Endothelial cell of umbilical vein (primary cell): ENCODE measurements at regions not wholly inside any gene's neighbourhood (a gene's known extent, or its start where the extent isn't known, plus 50 kb on each side); places are given as distances from the start of the nearest gene placed in this dataset.

ENCODE experiments used
- BruUV-seq: library from RNA; stranded (reverse); fragments of 400-500 nt; replicated peaks from 2 replicates; lab custom pipeline; 2021; lab: Mats Ljungman, UMichigan
- CTCF ChIA-PET: fragments of 300-600, 350-600 bp; sonication (Branson Sonifier 250); formaldehyde crosslinking; loops from one replicate; lab custom pipeline; 2021; ENCODE audit warnings: antibody characterized with exemption, inconsistent platforms; lab: Charles Lee
- POLR2A ChIA-PET: fragments of 300-600, 350-600 bp; sonication (Branson Sonifier 250); formaldehyde crosslinking; loops from one replicate; lab custom pipeline; 2021; ENCODE audit warnings: antibody characterized with exemption, inconsistent platforms; lab: Charles Lee
- DNase-seq: peaks from one replicate; pipeline ENCODE4 v3.0.0-alpha.2; 2011; ENCODE audit warnings: low read depth, low spot score
- FAIRE-seq: peaks from 2 replicates; lab custom pipeline; 2011; peaks lifted over from hg19 to GRCh38; lab: Jason Lieb, UNC
- H2AFZ ChIP-seq: 2 replicates; pipeline ENCODE4 v1.6.0; 2012; ENCODE audit warnings: low read depth, low read length, control low read depth, inconsistent platforms
- H3K27ac ChIP-seq: 2 replicates; pipeline ENCODE4 v1.5.1; 2011; ENCODE audit warnings: low read depth, mild to moderate bottlenecking, control low read depth, low read length, moderate library complexity; ENCODE audit not compliant: insufficient read depth
- H3K27me3 ChIP-seq, 2 experiments: 2 replicates each; pipeline versions ENCODE4 v1.6.0 to v1.6.1; 2011; ENCODE audit warnings: low read length in 2 of 2, mixed read lengths in 1 of 2; ENCODE audit not compliant: control insufficient read depth in 2 of 2, insufficient read depth in 2 of 2
- H3K36me3 ChIP-seq, 2 experiments: 2 replicates in 1 of 2; 3 replicates in 1 of 2; pipeline ENCODE4 v1.5.1; 2011; ENCODE audit warnings: low read length in 2 of 2, mild to moderate bottlenecking in 1 of 2, moderate library complexity in 1 of 2; ENCODE audit not compliant: control insufficient read depth in 2 of 2, insufficient read depth in 2 of 2; ENCODE audit errors: extremely low read depth in 1 of 2
- H3K4me1 ChIP-seq: 3 replicates; pipeline ENCODE4 v1.5.1; 2011; ENCODE audit warnings: mild to moderate bottlenecking, low read length; ENCODE audit not compliant: control insufficient read depth, insufficient read depth; ENCODE audit errors: extremely low read depth
- H3K4me2 ChIP-seq: 2 replicates; pipeline ENCODE4 v1.6.1; 2011; ENCODE audit warnings: low read length, control low read depth, mixed read lengths; ENCODE audit not compliant: insufficient read depth
- H3K4me3 ChIP-seq, 3 experiments: fragments of 200-600 bp in 1 of 3; sonication (generic), shearing (Covaris generic) in 1 of 3; replicated peaks in 1 of 3; 2 replicates each; pipeline ENCODE4 v1.5.1; 2011 to 2016; ENCODE audit warnings: control low read depth in 3 of 3, low read length in 3 of 3, mild to moderate bottlenecking in 2 of 3, inconsistent platforms in 1 of 3, low read depth in 1 of 3, moderate library complexity in 1 of 3; ENCODE audit not compliant: insufficient read depth in 1 of 3
- H3K79me2 ChIP-seq: 2 replicates; pipeline ENCODE4 v1.6.0; 2012; ENCODE audit warnings: low read length, inconsistent platforms; ENCODE audit not compliant: control insufficient read depth, insufficient read depth
- H3K9ac ChIP-seq: replicated peaks from 2 replicates; pipeline ENCODE3; 2011; ENCODE audit warnings: low read length, control low read depth; ENCODE audit not compliant: insufficient read depth; ENCODE audit errors: extremely low read depth
- H3K9me1 ChIP-seq: replicated peaks from 3 replicates; pipeline ENCODE4 v1.6.0; 2011; ENCODE audit warnings: mild to moderate bottlenecking, low read length; ENCODE audit not compliant: control insufficient read depth, insufficient read depth; ENCODE audit errors: extremely low read depth
- H3K9me3 ChIP-seq: replicated peaks from 2 replicates; pipeline ENCODE4 v1.5.1; 2012; ENCODE audit warnings: low read length, inconsistent platforms; ENCODE audit not compliant: control insufficient read depth, insufficient read depth
- H4K20me1 ChIP-seq: replicated peaks from 2 replicates; pipeline ENCODE3; 2011; ENCODE audit warnings: mild to moderate bottlenecking, low read length; ENCODE audit not compliant: control insufficient read depth, insufficient read depth; ENCODE audit errors: extremely low read depth
- CTCF ChIP-seq, 2 donors: IDR thresholded peaks; 1 replicate in 1 of 2; 2 replicates in 1 of 2; pipeline ENCODE4 v1.5.1; 2011; ENCODE audit warnings: low read length in 2 of 2, mild to moderate bottlenecking in 2 of 2, moderate library complexity in 2 of 2, control low read depth in 1 of 2, inconsistent platforms in 1 of 2, low read depth in 1 of 2; ENCODE audit not compliant: insufficient read depth in 1 of 2; ENCODE audit errors: extremely low read depth in 1 of 2
- EZH2 ChIP-seq: IDR thresholded peaks from 2 replicates; pipeline ENCODE4 v1.6.1; 2012; ENCODE audit warnings: borderline replicate concordance, low read depth, mild to moderate bottlenecking, moderate library complexity, low read length, inconsistent platforms; ENCODE audit not compliant: severe bottlenecking
- FOS ChIP-seq: IDR thresholded peaks from 2 replicates; pipeline ENCODE4 v1.6.1; 2011; ENCODE audit warnings: mild to moderate bottlenecking, low read length, moderate library complexity, borderline replicate concordance; ENCODE audit not compliant: insufficient read depth
- GATA2 ChIP-seq: IDR thresholded peaks from 2 replicates; pipeline ENCODE4 v1.7.0; 2011; ENCODE audit warnings: low read depth, mild to moderate bottlenecking, moderate library complexity, mixed read lengths, low read length; ENCODE audit not compliant: insufficient read length, insufficient read depth
- JUN ChIP-seq: IDR thresholded peaks from 2 replicates; pipeline ENCODE4 v1.6.1; 2011; ENCODE audit warnings: borderline replicate concordance, low read depth; ENCODE audit not compliant: insufficient read length, insufficient read depth
- MAX ChIP-seq: IDR thresholded peaks from 2 replicates; pipeline ENCODE4 v1.6.1; 2011; ENCODE audit not compliant: insufficient read depth, insufficient read length
- MYC ChIP-seq: IDR thresholded peaks from one replicate; pipeline ENCODE4 v1.6.1; 2011; ENCODE audit warnings: mild to moderate bottlenecking, low read depth, low read length
- POLR2A ChIP-seq: IDR thresholded peaks from 2 replicates; pipeline ENCODE4 v1.6.1; 2012; ENCODE audit warnings: low read depth, mild to moderate bottlenecking, control low read depth, low read length
- POLR2AphosphoS5 ChIP-seq: IDR thresholded peaks from 2 replicates; pipeline ENCODE4 v1.6.1; 2012; ENCODE audit warnings: low read depth, mild to moderate bottlenecking, control low read depth, low read length, moderate library complexity; ENCODE audit not compliant: insufficient read depth
- dilution Hi-C: fragments of 300-500 bp; cut with MboI; formaldehyde crosslinking; loops from one replicate; pipeline ENCODE4 v1.15.0; 2019; ENCODE audit warnings: low sequenced_read_pairs; ENCODE audit not compliant: extremely low pct_ligation_motif_present
- intact Hi-C: fragments of 100-400 bp; cut with micrococcal nuclease; formaldehyde crosslinking; loops from one replicate; pipeline ENCODE4 v1.10.0; 2022

- FAIRE-seq (no peak), DNase-seq (no peak)
- Histone ChIP-seq H4K20me1 (no peaks in the 10 kb centered on the region), H3K36me3 (no peaks in the 10 kb centered on the region), H3K27me3 (no peaks in the 10 kb centered on the region), H3K27ac (no peak overlapping the region), H3K9me3 (peaks cover 9% of the 10 kb centered on the region), H3K4me3 (no peak overlapping the region), H2AFZ (no peak overlapping the region), H3K9ac (no peak overlapping the region), H3K79me2 (no peaks in the 10 kb centered on the region), H3K9me1 (no peaks in the 10 kb centered on the region), H3K4me2 (no peak overlapping the region), H3K4me1 (no peaks in the 10 kb centered on the region)
- no peak for TF ChIP-seq EZH2
- no peak for TF ChIP-seq MAX
- TF ChIP-seq FOS = no peak
- dilution Hi-C loops = no loop called here
- BruUV-seq = no TSS peak
- ChIA-PET CTCF (no interaction called here), POLR2A (no interaction called here)
- intact Hi-C loops = no loop called here
Observed at GRCh38 chr10:1961989-1962388, 224.7 kb upstream of the ADARB2 start.

GRCh38 chr10:1960982-1961381 lies 223.7 kb upstream of the ADARB2 start:
- Histone ChIP-seq H3K4me2 (no peak overlapping the region), H3K9me3 (peaks cover 8% of the 10 kb centered on the region), H3K9ac (no peak overlapping the region), H3K79me2 (no peaks in the 10 kb centered on the region), H3K27ac (no peak overlapping the region), H3K4me1 (no peaks in the 10 kb centered on the region), H3K36me3 (no peaks in the 10 kb centered on the region), H2AFZ (no peak overlapping the region), H3K27me3 (no peaks in the 10 kb centered on the region), H4K20me1 (no peaks in the 10 kb centered on the region), H3K4me3 (no peak overlapping the region), H3K9me1 (no peaks in the 10 kb centered on the region)
- ChIA-PET POLR2A (no interaction called here), CTCF (no interaction called here)
- BruUV-seq = no TSS peak
- no peak for TF ChIP-seq JUN
- no peak for TF ChIP-seq POLR2A
- no peak for TF ChIP-seq POLR2AphosphoS5
- TF ChIP-seq MAX = no peak
- no peak for TF ChIP-seq CTCF (IDR thresholded peaks at IDR 0.05; ENCODE audit: extremely low read depth in 1 of 2, insufficient read depth in 1 of 2, low read depth in 1 of 2, low read length in 2 of 2)
- TF ChIP-seq MYC = no peak
- TF ChIP-seq FOS = no peak
- TF ChIP-seq GATA2 = no peak
- TF ChIP-seq EZH2 = no peak
- FAIRE-seq (no peak), DNase-seq (no peak)
- intact Hi-C loops = no loop called here
- dilution Hi-C loops = no loop called here
